ENCODE measurements at regions not wholly inside any gene's neighbourhood (a gene's known extent, or its start where the extent isn't known, plus 50 kb on each side); places are given as distances from the start of the nearest gene placed in this dataset.

- TF ChIP-seq ZXDC (CRISPR knock-in tag; IDR thresholded peaks at IDR 0.05): no peak
- no peak for TF ChIP-seq ZBTB44 (CRISPR knock-in tag; IDR thresholded peaks at IDR 0.05)
- no peak for TF ChIP-seq ZNF576 (CRISPR knock-in tag; IDR thresholded peaks at IDR 0.05)
- TF ChIP-seq ZBTB43 (CRISPR knock-in tag; conservative IDR thresholded peaks at IDR 0.05): 0 out of 2 replicates have a peak, but pooled peaks have one; percentile 62
- TF ChIP-seq ZNF430 (CRISPR knock-in tag; IDR thresholded peaks at IDR 0.05): peak; percentile 58; the same call in 1 of the 2 replicates
- TF ChIP-seq RBFOX2 (IDR thresholded peaks at IDR 0.05; ENCODE audit: low read depth, low read length): no peak
- TF ChIP-seq ZNF883 (CRISPR knock-in tag; IDR thresholded peaks at IDR 0.05; ENCODE audit: not compliant biosample characterization): no peak
- no peak for TF ChIP-seq BATF2 (CRISPR knock-in tag; IDR thresholded peaks at IDR 0.05)
- TF ChIP-seq ZNF776 (CRISPR knock-in tag; IDR thresholded peaks at IDR 0.05): no peak
- TF ChIP-seq GPBP1L1 (CRISPR knock-in tag; IDR thresholded peaks at IDR 0.05): no peak
- TF ChIP-seq NR0B2 (CRISPR knock-in tag; IDR thresholded peaks at IDR 0.05): no peak
- no peak for TF ChIP-seq PAF1 (CRISPR knock-in tag; IDR thresholded peaks at IDR 0.05)
- TF ChIP-seq POLR2A (IDR thresholded peaks at IDR 0.05; ENCODE audit: insufficient read depth in 1 of 2, low read depth in 2 of 2, low read length in 2 of 2): no peak
- TF ChIP-seq THAP7 (CRISPR knock-in tag; IDR thresholded peaks at IDR 0.05): no peak
- TF ChIP-seq CC2D1A (CRISPR knock-in tag; IDR thresholded peaks at IDR 0.05): no peak
- no peak for TF ChIP-seq ZNF263 (CRISPR knock-in tag; IDR thresholded peaks at IDR 0.05)
- no peak for TF ChIP-seq ZNF17 (CRISPR knock-in tag; IDR thresholded peaks at IDR 0.05)
- 0 out of 2 replicates have a peak, but pooled peaks have one; percentile 32 for TF ChIP-seq KAT8 (CRISPR knock-in tag; IDR thresholded peaks at IDR 0.05)
- TF ChIP-seq CBX1 (IDR thresholded peaks at IDR 0.05; ENCODE audit: low read depth): no peak
- no peak for TF ChIP-seq CHCHD3 (CRISPR knock-in tag; IDR thresholded peaks at IDR 0.05)
- TF ChIP-seq SIN3B (IDR thresholded peaks at IDR 0.05; ENCODE audit: low read length): no peak
Measured at GRCh38 chr14:38880643-38881524, 222.2 kb downstream of the SEC23A start (continued).

Data from HepG2 (cell line).